GM12872 (cell line): ENCODE measurements at regions not wholly inside any gene's neighbourhood (a gene's known extent, or its start where the extent isn't known, plus 50 kb on each side); places are given as distances from the start of the nearest gene placed in this dataset.

Source experiments
- TF ChIP-seq, protein P1 (sequence below): IDR thresholded peaks from 3 replicates; pipeline ENCODE4 v1.5.1; 2011; ENCODE audit warnings: low read depth, mild to moderate bottlenecking, low read length, moderate library complexity; ENCODE audit not compliant: insufficient read depth

DNA sequence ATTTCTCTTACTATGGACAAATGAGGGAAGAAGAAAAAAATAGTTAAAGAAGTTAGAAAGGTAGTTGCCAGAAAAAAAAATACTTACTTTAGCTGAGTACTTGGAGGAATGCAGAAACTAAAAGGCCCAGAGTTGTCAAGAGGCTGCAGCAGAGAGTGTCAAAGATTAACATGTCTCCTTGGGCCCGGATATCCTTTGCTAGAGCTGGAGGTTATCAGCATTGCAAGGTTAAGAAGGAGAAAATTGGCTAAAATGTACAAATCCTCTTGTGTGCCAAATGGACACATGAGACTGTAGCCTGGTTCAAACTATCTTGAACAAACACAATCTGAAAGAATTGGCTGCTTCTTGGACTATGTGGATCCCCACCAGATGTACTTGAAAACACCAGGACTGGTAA is 377.0 kb downstream of the SEMA3D start:
- TF ChIP-seq, protein P1, sequence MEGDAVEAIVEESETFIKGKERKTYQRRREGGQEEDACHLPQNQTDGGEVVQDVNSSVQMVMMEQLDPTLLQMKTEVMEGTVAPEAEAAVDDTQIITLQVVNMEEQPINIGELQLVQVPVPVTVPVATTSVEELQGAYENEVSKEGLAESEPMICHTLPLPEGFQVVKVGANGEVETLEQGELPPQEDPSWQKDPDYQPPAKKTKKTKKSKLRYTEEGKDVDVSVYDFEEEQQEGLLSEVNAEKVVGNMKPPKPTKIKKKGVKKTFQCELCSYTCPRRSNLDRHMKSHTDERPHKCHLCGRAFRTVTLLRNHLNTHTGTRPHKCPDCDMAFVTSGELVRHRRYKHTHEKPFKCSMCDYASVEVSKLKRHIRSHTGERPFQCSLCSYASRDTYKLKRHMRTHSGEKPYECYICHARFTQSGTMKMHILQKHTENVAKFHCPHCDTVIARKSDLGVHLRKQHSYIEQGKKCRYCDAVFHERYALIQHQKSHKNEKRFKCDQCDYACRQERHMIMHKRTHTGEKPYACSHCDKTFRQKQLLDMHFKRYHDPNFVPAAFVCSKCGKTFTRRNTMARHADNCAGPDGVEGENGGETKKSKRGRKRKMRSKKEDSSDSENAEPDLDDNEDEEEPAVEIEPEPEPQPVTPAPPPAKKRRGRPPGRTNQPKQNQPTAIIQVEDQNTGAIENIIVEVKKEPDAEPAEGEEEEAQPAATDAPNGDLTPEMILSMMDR: no peak

GRCh38 chr7:84803979-84804378 is 382.9 kb downstream of the SEMA3D start:
- TF ChIP-seq, protein P1: no peak

- TF ChIP-seq, protein P1: no peak
These were observed 385.5 kb downstream of the SEMA3D start for GRCh38 chr7:84801396-84801795.

GRCh38 chr7:84800846-84801245 is 386.0 kb downstream of the SEMA3D start:
- TF ChIP-seq, protein P1: no peak

- TF ChIP-seq, protein P1: no peak
These were observed 387.8 kb downstream of the SEMA3D start for GRCh38 chr7:84799106-84799505.

DNA sequence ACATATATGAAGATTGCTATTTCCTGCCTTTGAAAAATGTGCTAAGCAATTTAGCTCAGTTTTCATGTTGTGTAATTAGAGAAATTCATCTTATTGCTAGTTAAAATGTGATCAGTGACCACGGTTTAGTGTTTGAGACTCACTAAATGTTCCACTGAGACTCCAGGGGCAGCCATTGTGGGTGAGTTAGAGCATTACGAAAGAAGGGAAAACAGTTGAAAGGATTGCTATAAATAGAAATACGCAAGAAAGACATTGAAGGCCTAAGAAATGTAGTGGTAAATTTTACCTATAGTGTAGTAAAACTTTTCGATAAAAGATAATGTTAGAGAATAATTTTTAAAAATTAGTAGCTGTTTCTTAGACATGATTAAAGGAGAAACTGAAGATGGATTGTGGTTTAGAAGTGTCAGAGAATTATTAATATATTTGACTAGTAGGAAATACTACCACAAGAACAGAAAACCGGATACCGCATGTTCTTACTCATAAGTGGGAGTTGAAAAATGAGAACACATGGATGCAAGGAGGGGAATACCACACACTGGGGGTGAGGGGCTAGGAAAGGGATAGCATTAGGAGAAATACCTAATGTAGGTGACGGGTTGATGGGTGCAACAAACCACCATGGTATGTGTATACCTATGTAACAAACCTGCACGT is 394.5 kb downstream of the SEMA3D start:
- TF ChIP-seq, protein P1: no peak

DNA sequence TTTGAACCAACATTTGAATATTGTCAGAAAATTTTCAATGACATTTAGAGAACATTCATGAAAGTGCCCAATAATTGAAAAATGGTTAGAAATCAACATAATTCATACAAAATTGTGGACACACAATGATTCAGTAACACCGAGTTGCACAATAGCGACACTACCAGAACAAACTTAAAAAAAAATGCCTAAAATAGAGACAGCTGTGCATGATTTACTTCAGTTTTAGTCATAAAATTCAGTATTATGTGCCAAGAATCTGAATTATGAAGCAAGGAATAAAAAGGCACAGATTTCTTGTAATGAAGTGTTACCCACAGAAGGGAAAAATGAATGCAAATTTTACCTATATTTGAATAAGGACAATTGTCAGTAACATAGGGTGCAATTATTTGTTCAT is 396.0 kb downstream of the SEMA3D start:
- TF ChIP-seq, protein P1: no peak
